ENCODE measurements at regions not wholly inside any gene's neighbourhood (a gene's known extent, or its start where the extent isn't known, plus 50 kb on each side); places are given as distances from the start of the nearest gene placed in this dataset.
"Not testable (repeated sequence)": the region's sequence is repeated elsewhere in the genome, so short reads cannot be mapped to it uniquely, and the experiment has no call there.

GRCh38 chr7:68699090-68699711, 899.1 kb upstream of the AUTS2 start:
- DNase-seq (ENCODE audit: low read depth in 4 of 4, low spot score in 3 of 4), result no peak

GRCh38 chr7:68700414-68700813, 897.9 kb upstream of the AUTS2 start:
- DNase-seq (ENCODE audit: low read depth in 4 of 4, low spot score in 3 of 4), result no peak

- DNase-seq (ENCODE audit: low read depth in 4 of 4, low spot score in 3 of 4), result no peak
These were observed 892.0 kb upstream of the AUTS2 start for GRCh38 chr7:68706291-68706690.

GRCh38 chr7:68707159-68707558, 891.1 kb upstream of the AUTS2 start:
- no peak for DNase-seq (ENCODE audit: low read depth in 4 of 4, low spot score in 3 of 4)

- no peak for DNase-seq (ENCODE audit: low read depth in 4 of 4, low spot score in 3 of 4)
These were observed 890.3 kb upstream of the AUTS2 start for GRCh38 chr7:68707958-68708357.

- DNase-seq (ENCODE audit: low read depth in 4 of 4, low spot score in 3 of 4), result no peak
These were observed 885.2 kb upstream of the AUTS2 start for GRCh38 chr7:68712956-68713495.

GRCh38 chr7:68714135-68714534, 884.1 kb upstream of the AUTS2 start:
- not testable (repeated sequence) for DNase-seq (ENCODE audit: low read depth in 4 of 4, low spot score in 3 of 4)

GRCh38 chr7:68715907-68716306, 882.4 kb upstream of the AUTS2 start:
- DNase-seq (ENCODE audit: low read depth in 4 of 4, low spot score in 3 of 4), result no peak

GRCh38 chr7:68717176-68717575, 881.1 kb upstream of the AUTS2 start:
- no peak for DNase-seq (ENCODE audit: low read depth in 4 of 4, low spot score in 3 of 4)

GRCh38 chr7:68718097-68718551, 880.2 kb upstream of the AUTS2 start:
- DNase-seq (ENCODE audit: low read depth in 4 of 4, low spot score in 3 of 4), result no peak

GRCh38 chr7:68720697-68721096, 877.6 kb upstream of the AUTS2 start:
- DNase-seq (ENCODE audit: low read depth in 4 of 4, low spot score in 3 of 4), result no peak

- no peak for DNase-seq (ENCODE audit: low read depth in 4 of 4, low spot score in 3 of 4)
These were observed 876.2 kb upstream of the AUTS2 start for GRCh38 chr7:68722044-68722443.

GRCh38 chr7:68724965-68725364, 873.3 kb upstream of the AUTS2 start:
- DNase-seq (ENCODE audit: low read depth in 4 of 4, low spot score in 3 of 4), result no peak

- no peak for DNase-seq (ENCODE audit: low read depth in 4 of 4, low spot score in 3 of 4)
These were observed 872.2 kb upstream of the AUTS2 start for GRCh38 chr7:68725843-68726785.

GRCh38 chr7:68728720-68729119, 869.6 kb upstream of the AUTS2 start:
- DNase-seq (ENCODE audit: low read depth in 4 of 4, low spot score in 3 of 4), result not testable (repeated sequence)

- no peak for DNase-seq (ENCODE audit: low read depth in 4 of 4, low spot score in 3 of 4)
These were observed 868.9 kb upstream of the AUTS2 start for GRCh38 chr7:68729371-68729770.

GRCh38 chr7:68730194-68730593, 868.1 kb upstream of the AUTS2 start:
- DNase-seq (ENCODE audit: low read depth in 4 of 4, low spot score in 3 of 4), result no peak

- no peak for DNase-seq (ENCODE audit: low read depth in 4 of 4, low spot score in 3 of 4)
These were observed 867.3 kb upstream of the AUTS2 start for GRCh38 chr7:68730964-68731363.

GRCh38 chr7:68733219-68734153, 864.8 kb upstream of the AUTS2 start:
- DNase-seq (ENCODE audit: low read depth in 4 of 4, low spot score in 3 of 4), result no peak

- no peak for DNase-seq (ENCODE audit: low read depth in 4 of 4, low spot score in 3 of 4)
These were observed 863.8 kb upstream of the AUTS2 start for GRCh38 chr7:68734431-68734830.

- DNase-seq (ENCODE audit: low read depth in 4 of 4, low spot score in 3 of 4), result no peak
These were observed 859.0 kb upstream of the AUTS2 start for GRCh38 chr7:68739306-68739705.

All from left renal pelvis (tissue), 4 donors.